ENCODE measurements at regions not wholly inside any gene's neighbourhood (a gene's known extent, or its start where the extent isn't known, plus 50 kb on each side); places are given as distances from the start of the nearest gene placed in this dataset.

DNA sequence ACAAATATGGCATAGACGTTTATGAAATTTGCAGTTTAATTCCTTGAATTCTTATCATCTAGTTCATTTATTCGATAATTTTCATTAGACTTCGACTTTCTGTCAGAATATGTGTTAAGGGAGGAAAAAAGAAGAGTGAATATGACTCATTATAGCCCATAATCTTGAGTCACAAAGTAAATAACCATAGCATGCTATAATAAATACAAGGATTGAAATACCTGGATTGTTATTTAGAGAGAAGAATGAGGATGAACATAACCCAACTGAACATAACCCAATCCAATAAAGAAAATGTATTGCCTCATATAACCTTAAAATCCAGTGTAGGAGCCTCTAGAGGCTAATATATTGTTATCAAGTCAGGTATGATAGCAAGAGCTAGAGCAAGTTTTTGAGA, 1858.3 kb upstream of the RAG2 start:
- no peak for TF ChIP-seq TCF7L2 (IDR thresholded peaks at IDR 0.05; ENCODE audit: low read depth, low read length)
- TF ChIP-seq POLR2AphosphoS5 (IDR thresholded peaks at IDR 0.05; ENCODE audit: low read depth, low read length), result no peak
- TF ChIP-seq, protein P1, sequence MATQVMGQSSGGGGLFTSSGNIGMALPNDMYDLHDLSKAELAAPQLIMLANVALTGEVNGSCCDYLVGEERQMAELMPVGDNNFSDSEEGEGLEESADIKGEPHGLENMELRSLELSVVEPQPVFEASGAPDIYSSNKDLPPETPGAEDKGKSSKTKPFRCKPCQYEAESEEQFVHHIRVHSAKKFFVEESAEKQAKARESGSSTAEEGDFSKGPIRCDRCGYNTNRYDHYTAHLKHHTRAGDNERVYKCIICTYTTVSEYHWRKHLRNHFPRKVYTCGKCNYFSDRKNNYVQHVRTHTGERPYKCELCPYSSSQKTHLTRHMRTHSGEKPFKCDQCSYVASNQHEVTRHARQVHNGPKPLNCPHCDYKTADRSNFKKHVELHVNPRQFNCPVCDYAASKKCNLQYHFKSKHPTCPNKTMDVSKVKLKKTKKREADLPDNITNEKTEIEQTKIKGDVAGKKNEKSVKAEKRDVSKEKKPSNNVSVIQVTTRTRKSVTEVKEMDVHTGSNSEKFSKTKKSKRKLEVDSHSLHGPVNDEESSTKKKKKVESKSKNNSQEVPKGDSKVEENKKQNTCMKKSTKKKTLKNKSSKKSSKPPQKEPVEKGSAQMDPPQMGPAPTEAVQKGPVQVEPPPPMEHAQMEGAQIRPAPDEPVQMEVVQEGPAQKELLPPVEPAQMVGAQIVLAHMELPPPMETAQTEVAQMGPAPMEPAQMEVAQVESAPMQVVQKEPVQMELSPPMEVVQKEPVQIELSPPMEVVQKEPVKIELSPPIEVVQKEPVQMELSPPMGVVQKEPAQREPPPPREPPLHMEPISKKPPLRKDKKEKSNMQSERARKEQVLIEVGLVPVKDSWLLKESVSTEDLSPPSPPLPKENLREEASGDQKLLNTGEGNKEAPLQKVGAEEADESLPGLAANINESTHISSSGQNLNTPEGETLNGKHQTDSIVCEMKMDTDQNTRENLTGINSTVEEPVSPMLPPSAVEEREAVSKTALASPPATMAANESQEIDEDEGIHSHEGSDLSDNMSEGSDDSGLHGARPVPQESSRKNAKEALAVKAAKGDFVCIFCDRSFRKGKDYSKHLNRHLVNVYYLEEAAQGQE (IDR thresholded peaks at IDR 0.05; ENCODE audit: insufficient read depth in 1 of 2, low read depth in 2 of 2, low read length in 1 of 2), result no peak
- no peak for TF ChIP-seq SIN3A (IDR thresholded peaks at IDR 0.05; ENCODE audit: borderline replicate concordance, insufficient read depth, low read depth, low read length)
- TF ChIP-seq, protein P2, sequence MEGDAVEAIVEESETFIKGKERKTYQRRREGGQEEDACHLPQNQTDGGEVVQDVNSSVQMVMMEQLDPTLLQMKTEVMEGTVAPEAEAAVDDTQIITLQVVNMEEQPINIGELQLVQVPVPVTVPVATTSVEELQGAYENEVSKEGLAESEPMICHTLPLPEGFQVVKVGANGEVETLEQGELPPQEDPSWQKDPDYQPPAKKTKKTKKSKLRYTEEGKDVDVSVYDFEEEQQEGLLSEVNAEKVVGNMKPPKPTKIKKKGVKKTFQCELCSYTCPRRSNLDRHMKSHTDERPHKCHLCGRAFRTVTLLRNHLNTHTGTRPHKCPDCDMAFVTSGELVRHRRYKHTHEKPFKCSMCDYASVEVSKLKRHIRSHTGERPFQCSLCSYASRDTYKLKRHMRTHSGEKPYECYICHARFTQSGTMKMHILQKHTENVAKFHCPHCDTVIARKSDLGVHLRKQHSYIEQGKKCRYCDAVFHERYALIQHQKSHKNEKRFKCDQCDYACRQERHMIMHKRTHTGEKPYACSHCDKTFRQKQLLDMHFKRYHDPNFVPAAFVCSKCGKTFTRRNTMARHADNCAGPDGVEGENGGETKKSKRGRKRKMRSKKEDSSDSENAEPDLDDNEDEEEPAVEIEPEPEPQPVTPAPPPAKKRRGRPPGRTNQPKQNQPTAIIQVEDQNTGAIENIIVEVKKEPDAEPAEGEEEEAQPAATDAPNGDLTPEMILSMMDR (IDR thresholded peaks at IDR 0.05), result no peak
- Histone ChIP-seq H3K4me1 (ENCODE audit: control insufficient read depth, insufficient read depth, low read length) (no peaks in the 10 kb centered on the region), H3K27ac (ENCODE audit: low read length) (no peak overlapping the region), H3K36me3 (ENCODE audit: control insufficient read depth, insufficient read depth, low read length) (no peaks in the 10 kb centered on the region), H3K4me3 (ENCODE audit: low read depth in 2 of 2, low read length in 2 of 2) (no peak overlapping the region), H3K9me3 (ENCODE audit: control insufficient read depth, insufficient read depth, low read depth, low read length) (no peaks in the 10 kb centered on the region), H3K27me3 (ENCODE audit: control insufficient read depth, insufficient read depth, low read length) (no peaks in the 10 kb centered on the region)
- BruUV-seq (replicated peaks), result no TSS peak
- ChIA-PET POLR2A (no interaction called here), CTCF (no interaction called here)
- ATAC-seq, result no peak
- no peak for DNase-seq (ENCODE audit: low read depth, low spot score)
- in situ Hi-C loops (cut with HindIII; ENCODE audit: low pct_unique_long_range_greater_than_20kb, low sequenced_read_pairs), result no loop called here
- intact Hi-C loops (cut with micrococcal nuclease; ENCODE audit: unreplicated experiment), result no loop called here

DNA sequence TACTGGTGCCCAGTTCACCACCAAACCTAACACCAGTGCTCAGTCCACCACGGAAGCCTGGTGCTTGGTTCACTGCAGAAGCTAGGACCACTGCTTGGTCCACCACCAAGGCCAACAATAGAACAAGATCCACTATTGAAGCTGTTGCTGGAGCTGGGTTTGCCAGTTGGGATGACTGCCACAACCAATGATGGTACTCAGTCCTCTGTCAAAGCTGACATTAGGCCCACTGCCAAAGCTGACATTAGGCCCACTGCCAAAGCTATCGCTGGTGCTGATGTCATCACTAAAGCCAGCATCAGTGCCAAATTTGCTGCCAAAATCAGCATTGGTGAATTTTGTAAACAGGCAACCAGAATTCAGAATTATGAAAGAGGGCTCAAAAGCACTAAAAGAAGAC, 1850.2 kb upstream of the RAG2 start:
- DNase-seq (ENCODE audit: low read depth, low spot score), result no peak
- in situ Hi-C loops (cut with HindIII; ENCODE audit: low pct_unique_long_range_greater_than_20kb, low sequenced_read_pairs) (no loop called here), intact Hi-C loops (cut with micrococcal nuclease; ENCODE audit: unreplicated experiment) (no loop called here)
- Histone ChIP-seq H3K36me3 (ENCODE audit: control insufficient read depth, insufficient read depth, low read length) (no peaks in the 10 kb centered on the region), H3K4me3 (ENCODE audit: low read depth in 2 of 2, low read length in 2 of 2) (no peak overlapping the region), H3K4me1 (ENCODE audit: control insufficient read depth, insufficient read depth, low read length) (no peaks in the 10 kb centered on the region), H3K9me3 (ENCODE audit: control insufficient read depth, insufficient read depth, low read depth, low read length) (no peaks in the 10 kb centered on the region), H3K27ac (ENCODE audit: low read length) (no peak overlapping the region), H3K27me3 (ENCODE audit: control insufficient read depth, insufficient read depth, low read length) (no peaks in the 10 kb centered on the region)
- no TSS peak for BruUV-seq (replicated peaks)
- ChIA-PET POLR2A (no interaction called here), CTCF (no interaction called here)
- TF ChIP-seq POLR2AphosphoS5 (IDR thresholded peaks at IDR 0.05; ENCODE audit: low read depth, low read length), result no peak
- TF ChIP-seq TCF7L2 (IDR thresholded peaks at IDR 0.05; ENCODE audit: low read depth, low read length), result no peak
- no peak for TF ChIP-seq SIN3A (IDR thresholded peaks at IDR 0.05; ENCODE audit: borderline replicate concordance, insufficient read depth, low read depth, low read length)
- ATAC-seq, result no peak

DNA sequence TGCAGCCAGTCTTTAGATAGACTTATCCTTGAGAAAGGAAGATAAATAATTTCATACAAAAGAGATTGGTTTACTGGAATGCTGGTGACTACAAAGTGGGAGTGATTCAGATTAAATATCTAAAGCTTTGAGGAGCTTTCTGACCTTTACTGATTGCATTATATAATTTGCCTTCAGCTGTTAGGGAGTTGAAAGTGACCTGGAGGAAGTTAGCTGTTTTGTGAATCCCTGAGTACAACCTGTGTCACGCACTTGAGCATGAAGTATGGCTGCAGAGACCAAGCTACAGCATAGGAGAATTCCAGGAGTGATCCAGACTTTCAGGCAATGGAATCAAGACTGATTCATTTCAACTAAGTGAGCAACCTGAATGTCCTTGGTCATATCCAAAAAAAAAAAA, 1848.3 kb upstream of the RAG2 start:
- no TSS peak for BruUV-seq (replicated peaks)
- in situ Hi-C loops (cut with HindIII; ENCODE audit: low pct_unique_long_range_greater_than_20kb, low sequenced_read_pairs), result no loop called here
- Histone ChIP-seq H3K36me3 (ENCODE audit: control insufficient read depth, insufficient read depth, low read length) (no peaks in the 10 kb centered on the region), H3K4me3 (ENCODE audit: low read depth in 2 of 2, low read length in 2 of 2) (no peak overlapping the region), H3K27ac (ENCODE audit: low read length) (no peak overlapping the region), H3K4me1 (ENCODE audit: control insufficient read depth, insufficient read depth, low read length) (no peaks in the 10 kb centered on the region), H3K27me3 (ENCODE audit: control insufficient read depth, insufficient read depth, low read length) (no peaks in the 10 kb centered on the region), H3K9me3 (ENCODE audit: control insufficient read depth, insufficient read depth, low read depth, low read length) (no peaks in the 10 kb centered on the region)
- TF ChIP-seq, protein P1 (IDR thresholded peaks at IDR 0.05; ENCODE audit: insufficient read depth in 1 of 2, low read depth in 2 of 2, low read length in 1 of 2), result no peak
- no peak for TF ChIP-seq POLR2AphosphoS5 (IDR thresholded peaks at IDR 0.05; ENCODE audit: low read depth, low read length)
- TF ChIP-seq TCF7L2 (IDR thresholded peaks at IDR 0.05; ENCODE audit: low read depth, low read length), result no peak
- DNase-seq (ENCODE audit: low read depth, low spot score) (no peak), ATAC-seq (no peak)
- POLR2A ChIA-PET, result interaction anchor here (0.7 kb wide), 1 partner anchor 178 kb away, joined by 3 read pairs; no protein-coding TSS in a partner anchor
- intact Hi-C loops (cut with micrococcal nuclease; ENCODE audit: unreplicated experiment), result no loop called here
- CTCF ChIA-PET, result no interaction called here

Data from Panc1 (cell line).